PC-9 (cell line): ENCODE measurements at regions not wholly inside any gene's neighbourhood (a gene's known extent, or its start where the extent isn't known, plus 50 kb on each side); places are given as distances from the start of the nearest gene placed in this dataset.

Experiments used
- EZH2 ChIP-seq: fragments of 200-600 bp; sonication (generic); IDR thresholded peaks from 2 replicates; pipeline ENCODE4 v1.8.0; 2017; ENCODE audit warnings: antibody characterized with exemption, low read depth
- TF ChIP-seq, protein P1 (sequence below): fragments of 200-600 bp; sonication (generic); conservative IDR thresholded peaks from 2 replicates; pipeline ENCODE4 v1.6.1; 2017; ENCODE audit warnings: mixed run types, antibody characterized with exemption, mild to moderate bottlenecking, moderate library complexity

DNA sequence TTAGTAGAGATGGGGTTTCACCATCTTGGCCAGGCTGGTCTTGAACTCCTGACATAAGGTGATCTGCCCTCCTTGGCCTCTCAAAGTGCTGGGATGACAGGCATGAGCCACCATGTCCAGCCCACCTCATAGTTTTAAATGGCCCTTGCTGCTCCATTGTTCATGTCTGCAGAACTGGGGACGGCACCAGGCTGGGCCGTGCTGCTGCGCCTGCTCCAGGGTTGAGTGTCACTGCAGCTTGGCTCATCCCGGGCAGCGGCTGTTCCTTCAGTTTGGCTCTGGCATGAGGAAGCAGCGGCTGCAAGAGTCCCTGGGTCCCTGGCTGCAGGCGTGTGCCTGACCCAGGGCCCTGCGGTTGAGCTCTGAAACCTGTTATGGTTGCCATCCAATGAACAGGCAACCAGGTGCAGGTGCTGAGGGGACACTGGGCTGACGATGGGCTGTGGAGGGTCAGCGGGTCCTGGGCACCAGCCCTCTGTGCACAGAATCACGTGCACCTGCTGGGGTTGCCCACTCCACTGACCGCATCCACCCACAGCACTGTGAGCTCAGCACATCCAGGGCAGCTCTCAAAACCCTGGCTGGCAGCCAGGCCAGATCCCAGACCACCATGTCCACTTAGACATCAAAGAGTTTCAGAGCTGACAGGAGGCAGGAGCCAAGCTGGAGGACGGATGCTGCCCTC is 70.2 kb upstream of the PPP2R2D start:
- TF ChIP-seq, protein P1, sequence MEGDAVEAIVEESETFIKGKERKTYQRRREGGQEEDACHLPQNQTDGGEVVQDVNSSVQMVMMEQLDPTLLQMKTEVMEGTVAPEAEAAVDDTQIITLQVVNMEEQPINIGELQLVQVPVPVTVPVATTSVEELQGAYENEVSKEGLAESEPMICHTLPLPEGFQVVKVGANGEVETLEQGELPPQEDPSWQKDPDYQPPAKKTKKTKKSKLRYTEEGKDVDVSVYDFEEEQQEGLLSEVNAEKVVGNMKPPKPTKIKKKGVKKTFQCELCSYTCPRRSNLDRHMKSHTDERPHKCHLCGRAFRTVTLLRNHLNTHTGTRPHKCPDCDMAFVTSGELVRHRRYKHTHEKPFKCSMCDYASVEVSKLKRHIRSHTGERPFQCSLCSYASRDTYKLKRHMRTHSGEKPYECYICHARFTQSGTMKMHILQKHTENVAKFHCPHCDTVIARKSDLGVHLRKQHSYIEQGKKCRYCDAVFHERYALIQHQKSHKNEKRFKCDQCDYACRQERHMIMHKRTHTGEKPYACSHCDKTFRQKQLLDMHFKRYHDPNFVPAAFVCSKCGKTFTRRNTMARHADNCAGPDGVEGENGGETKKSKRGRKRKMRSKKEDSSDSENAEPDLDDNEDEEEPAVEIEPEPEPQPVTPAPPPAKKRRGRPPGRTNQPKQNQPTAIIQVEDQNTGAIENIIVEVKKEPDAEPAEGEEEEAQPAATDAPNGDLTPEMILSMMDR = no peak
- TF ChIP-seq EZH2 = no peak
